Hepatocyte (in vitro differentiated cells): ENCODE measurements at regions not wholly inside any gene's neighbourhood (a gene's known extent, or its start where the extent isn't known, plus 50 kb on each side); places are given as distances from the start of the nearest gene placed in this dataset.

Source experiments
- EZH2 ChIP-seq: fragments of 200-600 bp; sonication (generic); IDR thresholded peaks from 2 replicates; pipeline ENCODE4 v1.6.1; 2016; ENCODE audit warnings: antibody characterized with exemption, mild to moderate bottlenecking, borderline replicate concordance
- TF ChIP-seq, protein P1 (sequence below): fragments of 200-600 bp; sonication (generic); IDR thresholded peaks from 2 replicates; pipeline ENCODE4 v1.5.1; 2016; ENCODE audit warnings: antibody characterized with exemption, mild to moderate bottlenecking; ENCODE audit not compliant: poor library complexity

GRCh38 chr2:22822835-22823234, 562.1 kb upstream of the KLHL29 start:
- TF ChIP-seq, protein P1, sequence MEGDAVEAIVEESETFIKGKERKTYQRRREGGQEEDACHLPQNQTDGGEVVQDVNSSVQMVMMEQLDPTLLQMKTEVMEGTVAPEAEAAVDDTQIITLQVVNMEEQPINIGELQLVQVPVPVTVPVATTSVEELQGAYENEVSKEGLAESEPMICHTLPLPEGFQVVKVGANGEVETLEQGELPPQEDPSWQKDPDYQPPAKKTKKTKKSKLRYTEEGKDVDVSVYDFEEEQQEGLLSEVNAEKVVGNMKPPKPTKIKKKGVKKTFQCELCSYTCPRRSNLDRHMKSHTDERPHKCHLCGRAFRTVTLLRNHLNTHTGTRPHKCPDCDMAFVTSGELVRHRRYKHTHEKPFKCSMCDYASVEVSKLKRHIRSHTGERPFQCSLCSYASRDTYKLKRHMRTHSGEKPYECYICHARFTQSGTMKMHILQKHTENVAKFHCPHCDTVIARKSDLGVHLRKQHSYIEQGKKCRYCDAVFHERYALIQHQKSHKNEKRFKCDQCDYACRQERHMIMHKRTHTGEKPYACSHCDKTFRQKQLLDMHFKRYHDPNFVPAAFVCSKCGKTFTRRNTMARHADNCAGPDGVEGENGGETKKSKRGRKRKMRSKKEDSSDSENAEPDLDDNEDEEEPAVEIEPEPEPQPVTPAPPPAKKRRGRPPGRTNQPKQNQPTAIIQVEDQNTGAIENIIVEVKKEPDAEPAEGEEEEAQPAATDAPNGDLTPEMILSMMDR, result no peak
- TF ChIP-seq EZH2, result no peak
